ENCODE measurements at regions not wholly inside any gene's neighbourhood (a gene's known extent, or its start where the extent isn't known, plus 50 kb on each side); places are given as distances from the start of the nearest gene placed in this dataset.

DNA sequence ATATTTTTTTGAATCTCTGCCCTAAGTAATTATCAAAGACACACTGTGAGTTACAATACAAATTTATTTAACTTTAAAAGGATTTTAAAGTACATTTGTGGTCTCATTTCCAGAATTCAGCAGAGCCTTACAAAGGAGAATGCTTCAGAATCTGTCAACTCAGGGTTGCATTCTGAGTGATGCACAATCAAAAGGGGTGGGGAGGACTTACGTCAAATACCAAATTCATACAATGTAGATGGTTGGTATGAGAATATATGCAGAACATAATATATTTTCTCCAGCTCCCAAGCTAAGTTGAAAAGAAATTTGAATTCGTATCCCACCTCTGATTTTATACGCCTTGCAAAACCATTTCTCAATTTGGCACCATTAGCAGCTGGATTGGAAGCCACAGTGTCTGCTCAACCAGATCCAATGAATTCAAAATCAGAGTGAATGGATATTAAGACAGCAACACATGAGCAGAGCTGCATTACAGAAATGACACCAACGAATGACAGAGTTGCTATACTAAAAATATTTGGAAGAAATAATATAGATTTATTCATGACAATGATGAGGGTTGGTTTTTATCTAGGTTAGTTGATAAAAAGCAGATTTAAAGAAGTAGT lies 110.4 kb upstream of the CFAP20DC start:
- intact Hi-C loops (cut with micrococcal nuclease) = no loop called here

DNA sequence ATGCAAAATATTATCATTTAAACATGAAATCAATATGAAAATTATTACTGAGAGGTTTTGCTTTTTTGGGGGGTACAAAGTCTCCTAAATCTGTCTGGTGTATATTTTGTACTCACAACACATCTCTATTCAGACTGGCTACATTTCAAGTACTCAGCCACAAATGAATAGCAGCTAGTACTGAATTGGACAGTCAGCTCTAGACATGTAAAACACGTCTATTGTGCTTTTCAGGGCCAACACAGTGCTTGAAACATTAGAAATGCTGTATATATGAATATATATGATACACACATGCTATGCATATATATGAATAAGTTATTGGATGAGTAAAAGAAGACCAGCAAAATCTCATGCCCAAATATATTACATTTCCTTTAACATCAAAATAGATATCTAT lies 103.8 kb upstream of the CFAP20DC start:
- intact Hi-C loops (cut with micrococcal nuclease) = no loop called here

DNA sequence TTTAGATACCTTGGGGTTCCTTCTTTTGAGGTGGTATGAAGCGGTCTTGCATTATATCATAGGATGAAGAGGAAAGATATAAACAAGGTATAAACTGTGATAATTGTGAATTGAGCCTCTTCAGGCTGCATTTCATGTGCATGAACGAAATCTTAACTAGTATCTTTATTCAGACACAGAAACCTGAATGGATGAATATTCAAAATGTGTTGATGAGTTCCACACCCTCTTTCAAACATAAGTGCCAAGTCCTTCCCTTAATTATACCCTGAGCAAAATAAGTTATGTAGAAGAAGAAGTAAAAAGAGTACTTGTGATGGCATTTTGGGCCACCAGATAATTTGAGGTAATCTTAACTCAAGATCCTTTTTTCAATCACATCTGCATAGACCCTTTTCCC lies 103.1 kb upstream of the CFAP20DC start:
- intact Hi-C loops (cut with micrococcal nuclease) = no loop called here

DNA sequence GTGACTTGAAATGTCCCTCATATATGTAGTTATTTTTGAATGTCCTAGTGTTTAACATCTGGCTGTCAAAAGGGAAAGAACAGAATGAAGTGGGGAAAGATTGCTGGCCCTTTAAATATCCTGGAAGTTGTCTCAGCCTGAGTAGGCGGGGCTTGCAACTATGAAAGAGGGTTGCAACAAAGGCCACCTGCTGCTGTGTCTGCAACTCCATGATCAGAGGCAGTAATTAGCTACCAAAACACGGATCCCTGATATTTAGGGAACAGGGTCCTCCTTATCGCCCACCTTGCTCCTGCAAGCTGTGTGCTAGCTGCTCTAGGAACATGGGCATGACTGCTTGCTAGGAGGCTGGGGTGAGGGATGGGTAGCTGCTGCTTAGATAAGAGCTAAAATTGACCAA lies 100.2 kb upstream of the CFAP20DC start:
- intact Hi-C loops (cut with micrococcal nuclease) = no loop called here

DNA sequence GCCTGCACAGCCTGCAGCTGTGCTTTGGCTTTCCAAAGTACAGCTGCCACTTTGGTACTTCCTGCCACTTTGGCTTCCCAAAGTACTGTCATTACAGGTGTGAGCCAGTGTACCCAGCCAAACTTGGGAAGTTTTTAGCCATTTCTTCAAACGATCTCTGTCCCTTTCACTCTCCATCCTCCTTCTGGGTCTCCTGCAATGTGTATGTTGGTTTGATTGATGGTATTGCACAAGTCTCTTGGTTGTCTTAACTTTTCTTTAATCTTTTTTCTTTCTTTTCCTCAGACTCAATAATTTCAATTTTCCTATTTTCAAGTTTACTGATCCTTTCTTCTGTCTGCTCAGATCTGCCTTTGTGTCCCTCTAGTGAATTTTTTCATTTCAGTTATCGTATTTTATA lies 99.3 kb upstream of the CFAP20DC start:
- intact Hi-C loops (cut with micrococcal nuclease) = no loop called here

DNA sequence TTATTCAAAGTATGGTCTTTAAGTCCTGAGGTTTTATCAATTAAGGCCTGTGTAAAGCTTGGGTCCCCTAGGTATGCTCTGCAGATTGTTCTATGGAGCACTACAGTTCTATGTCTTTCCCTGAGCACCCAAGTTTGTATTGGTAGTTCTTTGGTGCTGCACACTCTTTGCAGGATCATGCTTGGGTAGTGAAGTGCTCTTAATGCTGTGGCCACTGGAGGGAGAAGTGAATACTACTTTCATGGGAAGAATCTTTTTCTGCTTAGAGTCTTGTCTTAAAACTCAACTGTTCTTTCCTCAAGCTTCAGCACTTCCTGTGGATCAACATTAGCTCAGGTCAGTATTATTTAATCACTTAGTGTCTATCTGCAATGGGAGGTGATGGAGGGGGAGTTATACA lies 93.6 kb upstream of the CFAP20DC start:
- intact Hi-C loops (cut with micrococcal nuclease) = no loop called here

DNA sequence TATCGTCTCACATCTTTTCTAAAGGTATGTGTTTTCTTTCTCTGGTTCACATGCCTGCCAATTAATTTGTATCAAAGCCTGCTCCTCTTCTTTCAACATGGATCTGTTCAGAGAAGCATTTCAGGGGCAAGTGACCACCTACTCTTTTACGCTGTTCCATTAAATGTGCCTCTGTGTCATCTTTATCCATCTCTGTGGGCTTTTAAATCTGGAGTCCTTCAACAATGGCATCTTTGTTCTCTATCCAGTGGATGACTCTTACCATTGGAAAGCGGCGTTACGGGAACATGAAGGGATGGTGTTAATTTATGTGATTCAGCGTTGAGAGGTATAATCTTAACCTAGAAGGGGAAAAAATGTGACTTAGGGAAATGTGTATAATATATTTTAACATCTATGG lies 92.7 kb upstream of the CFAP20DC start:
- intact Hi-C loops (cut with micrococcal nuclease) = no loop called here

DNA sequence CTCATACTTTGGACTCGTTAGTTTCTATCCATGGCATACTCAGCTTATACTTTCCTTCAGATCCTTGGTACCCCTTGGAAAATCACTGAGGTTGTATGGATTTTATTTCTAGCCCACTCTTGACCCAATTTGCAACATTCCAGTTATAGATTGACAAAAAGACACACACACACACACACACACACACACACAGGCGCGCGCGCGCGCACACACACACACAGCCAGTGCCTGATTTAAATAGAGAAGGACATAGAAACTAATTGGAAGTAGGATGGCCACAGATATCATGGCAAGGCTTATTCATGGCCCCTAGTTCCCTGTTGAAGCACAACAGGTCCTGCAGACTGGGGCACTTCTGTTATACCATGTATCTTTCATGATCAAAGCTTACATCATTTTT lies 89.1 kb upstream of the CFAP20DC start:
- intact Hi-C loops (cut with micrococcal nuclease) = no loop called here

DNA sequence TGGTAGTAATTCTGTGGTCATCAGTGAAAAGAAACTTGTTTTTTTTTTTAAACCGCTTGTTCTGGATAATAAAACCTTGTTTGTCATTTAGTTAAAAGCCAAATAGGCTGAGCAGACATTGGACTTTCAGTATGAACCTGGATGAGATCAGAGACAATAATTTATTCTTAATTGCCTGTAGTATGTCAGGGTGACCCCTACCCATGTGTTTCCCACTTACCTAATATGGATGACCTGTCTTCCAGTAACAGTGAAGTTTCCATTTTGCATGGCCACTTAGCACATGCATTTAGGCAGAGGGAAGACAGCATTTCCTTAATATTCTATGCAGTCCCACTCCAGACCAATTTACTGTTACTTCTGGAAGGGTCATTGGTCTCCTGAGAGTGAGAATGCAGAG lies 87.6 kb upstream of the CFAP20DC start:
- intact Hi-C loops (cut with micrococcal nuclease) = no loop called here

DNA sequence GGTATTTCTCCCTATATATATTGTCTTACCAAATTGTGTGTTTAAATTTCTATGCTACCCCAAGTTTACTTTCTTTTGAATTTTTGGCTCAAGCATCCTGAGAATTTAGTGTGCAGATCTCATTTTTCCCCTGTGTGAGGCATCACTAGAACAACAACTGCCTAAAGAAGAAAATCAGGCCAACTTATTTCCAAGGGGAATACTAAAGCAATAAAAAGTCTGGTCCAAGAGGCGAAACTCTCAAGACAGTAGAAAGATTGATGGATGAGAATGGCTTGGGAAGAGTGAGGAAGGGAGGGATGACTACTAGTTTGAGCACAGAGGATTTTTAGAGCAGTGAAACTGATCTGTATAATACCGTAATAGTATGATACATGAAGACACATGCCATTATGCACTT lies 86.3 kb upstream of the CFAP20DC start:
- intact Hi-C loops (cut with micrococcal nuclease) = no loop called here

DNA sequence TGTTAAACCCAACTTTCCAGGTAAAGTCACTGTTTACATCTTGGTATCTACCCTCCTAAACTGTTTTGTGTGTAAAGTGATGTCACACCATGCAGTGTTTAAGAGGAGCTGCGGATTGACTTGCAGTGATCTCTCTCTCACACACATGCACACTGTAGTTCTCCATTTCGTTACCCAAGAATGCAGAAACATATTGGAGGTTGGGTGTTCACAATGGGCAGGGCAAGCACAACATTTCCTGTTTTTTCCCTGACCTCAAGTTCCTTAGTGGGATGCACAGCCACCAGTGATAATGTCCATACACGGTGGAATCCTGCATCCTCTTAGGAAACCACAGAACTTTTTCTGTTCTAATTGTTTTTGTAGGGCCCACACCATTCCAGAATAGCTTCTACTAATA lies 85.3 kb upstream of the CFAP20DC start:
- intact Hi-C loops (cut with micrococcal nuclease) = no loop called here

DNA sequence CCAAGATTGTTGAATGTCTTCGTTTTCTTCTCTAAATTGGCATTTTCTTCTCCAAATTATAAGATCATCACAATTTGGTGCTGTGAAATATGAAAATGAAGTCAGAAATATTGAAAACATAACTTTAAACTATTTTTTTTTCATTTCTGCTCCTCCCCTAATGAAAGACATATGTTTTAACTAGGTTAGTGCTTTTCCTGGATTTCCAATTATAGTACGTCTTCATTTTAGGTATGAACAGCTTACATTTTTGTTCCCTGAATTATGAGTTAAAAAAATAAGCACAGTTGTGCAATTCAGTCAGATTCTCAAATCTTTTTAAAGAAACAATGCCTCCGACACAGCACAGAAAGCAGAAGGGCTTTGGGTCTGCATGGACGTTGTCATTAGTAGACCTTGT lies 83.5 kb upstream of the CFAP20DC start:
- intact Hi-C loops (cut with micrococcal nuclease) = no loop called here

DNA sequence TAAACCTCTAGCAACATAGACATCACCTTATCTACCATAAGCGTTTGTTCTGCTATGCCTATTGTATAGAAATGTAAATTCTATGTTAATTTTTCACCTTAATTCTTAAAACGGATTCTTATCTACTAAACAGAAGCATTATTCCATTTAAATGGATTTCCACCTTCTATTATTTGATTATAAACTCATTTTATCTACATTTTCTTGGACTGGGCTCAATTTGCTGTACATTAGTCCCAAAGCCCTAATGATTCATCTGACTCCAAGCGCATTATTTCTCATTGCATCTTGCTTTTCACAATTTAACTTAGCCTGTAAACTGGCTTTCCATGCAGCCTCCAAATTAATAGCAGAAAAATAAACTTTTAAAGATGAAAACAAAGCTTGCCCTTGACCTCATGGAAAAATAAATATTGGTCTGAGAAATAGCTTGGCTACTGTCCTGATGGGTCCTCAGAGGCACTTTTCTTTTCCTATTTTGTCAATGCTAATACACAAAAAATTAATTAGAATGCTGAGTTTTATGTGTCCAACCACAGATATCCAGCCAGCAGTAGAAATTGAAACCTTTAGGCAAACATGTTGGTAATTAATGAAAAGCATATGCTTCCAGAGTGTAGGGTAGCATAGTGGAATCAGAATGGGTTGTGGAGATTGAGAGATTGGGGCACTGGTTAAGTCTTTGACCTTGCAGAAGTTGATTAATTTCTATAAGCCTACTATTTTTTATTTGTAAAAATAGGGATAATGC lies 81.4 kb upstream of the CFAP20DC start:
- intact Hi-C loops (cut with micrococcal nuclease) = no loop called here

DNA sequence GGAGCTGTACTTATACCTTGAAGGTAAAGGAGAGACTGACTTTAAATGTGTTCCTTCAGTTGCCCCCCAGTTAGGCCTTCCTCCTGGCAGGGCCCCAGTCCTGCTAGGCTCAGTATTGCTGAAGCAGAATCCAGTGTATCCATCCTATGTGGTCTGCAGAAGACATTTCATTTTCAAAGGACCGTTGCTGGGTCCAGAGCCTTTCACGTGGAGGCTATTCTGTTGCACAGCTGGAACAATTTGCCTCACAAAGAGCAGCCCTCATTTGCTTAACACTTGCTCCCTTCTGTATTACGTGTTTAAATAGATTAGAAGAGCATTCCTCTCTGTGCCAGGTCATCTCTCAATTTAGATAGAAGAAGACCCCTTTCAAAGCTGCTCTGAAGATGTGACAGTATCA lies 78.9 kb upstream of the CFAP20DC start:
- intact Hi-C loops (cut with micrococcal nuclease) = no loop called here

DNA sequence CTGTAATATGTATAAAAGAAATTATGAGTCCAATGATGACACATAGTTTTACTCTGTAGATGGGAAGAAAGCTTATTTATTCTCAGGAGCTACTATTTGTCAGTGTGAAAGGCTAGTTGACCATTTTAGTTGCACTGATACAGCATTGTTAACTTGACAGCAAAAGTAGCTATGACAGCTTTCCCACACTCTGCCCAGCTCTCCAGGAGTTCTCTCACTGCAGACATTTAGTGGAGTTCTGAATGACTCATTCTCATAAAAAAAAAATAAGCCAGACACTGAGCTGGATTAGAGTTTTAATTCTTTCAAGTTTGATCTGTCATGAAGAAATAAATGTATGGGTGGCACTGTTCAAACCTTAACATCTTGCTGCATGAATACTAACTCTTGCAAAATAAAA lies 77.2 kb upstream of the CFAP20DC start:
- intact Hi-C loops (cut with micrococcal nuclease) = no loop called here

DNA sequence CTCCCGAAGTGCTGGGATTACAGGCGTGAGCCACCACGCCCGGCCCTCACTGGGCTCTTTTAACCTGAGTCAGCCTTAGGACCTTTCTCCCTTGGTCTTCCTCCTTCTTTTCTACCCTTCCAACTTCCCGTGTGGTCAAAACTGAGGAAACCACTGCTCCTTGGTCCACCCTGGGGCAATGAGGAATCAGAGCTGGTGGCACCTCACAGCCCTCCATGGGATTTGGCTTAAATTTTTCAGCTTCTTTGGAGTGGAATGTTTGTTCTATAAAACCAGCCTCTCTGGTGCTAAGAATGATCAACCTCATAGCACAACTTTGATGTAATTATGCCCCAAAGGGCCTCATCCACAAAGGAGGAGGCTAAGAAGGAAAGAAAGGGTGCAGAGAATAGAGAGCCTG lies 76.6 kb upstream of the CFAP20DC start:
- intact Hi-C loops (cut with micrococcal nuclease) = no loop called here

DNA sequence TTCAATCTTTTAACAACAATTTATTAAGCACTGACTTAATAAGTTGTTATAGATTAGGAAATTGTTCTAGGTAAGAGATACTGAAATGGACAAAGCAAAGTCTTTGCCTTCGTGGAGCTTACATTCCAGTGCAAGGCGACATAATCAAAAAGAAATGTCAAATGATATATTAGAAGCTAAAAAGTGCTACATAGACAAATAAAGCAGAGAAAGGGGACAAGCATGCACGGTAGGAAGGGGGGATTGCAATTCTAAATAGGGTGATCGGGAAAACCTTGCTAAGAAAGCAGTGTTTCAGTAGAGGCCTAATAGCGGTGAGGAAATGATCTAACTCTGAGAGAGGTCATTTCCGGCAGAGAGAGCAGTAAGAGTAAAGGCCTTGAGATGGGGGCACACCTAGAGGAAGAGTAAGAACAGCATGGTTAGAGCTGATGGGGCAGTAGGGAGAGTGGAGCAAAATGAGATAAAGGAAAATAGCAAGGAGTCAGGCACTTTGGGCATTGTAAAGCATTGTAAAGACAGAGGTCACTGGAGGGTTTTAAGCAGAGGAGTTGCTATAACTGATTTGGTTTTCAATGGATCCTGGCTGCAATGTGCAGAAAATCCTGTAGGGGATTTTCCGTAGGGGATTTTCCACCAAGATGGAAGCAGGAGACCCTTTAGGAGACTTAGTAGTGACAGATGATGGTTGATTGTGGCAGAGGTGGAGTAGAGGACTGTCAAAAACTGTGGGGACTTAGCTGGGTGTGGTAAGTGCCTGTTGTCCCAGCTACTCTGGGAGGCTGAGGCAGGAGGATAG lies 71.7 kb upstream of the CFAP20DC start:
- intact Hi-C loops (cut with micrococcal nuclease) = no loop called here

DNA sequence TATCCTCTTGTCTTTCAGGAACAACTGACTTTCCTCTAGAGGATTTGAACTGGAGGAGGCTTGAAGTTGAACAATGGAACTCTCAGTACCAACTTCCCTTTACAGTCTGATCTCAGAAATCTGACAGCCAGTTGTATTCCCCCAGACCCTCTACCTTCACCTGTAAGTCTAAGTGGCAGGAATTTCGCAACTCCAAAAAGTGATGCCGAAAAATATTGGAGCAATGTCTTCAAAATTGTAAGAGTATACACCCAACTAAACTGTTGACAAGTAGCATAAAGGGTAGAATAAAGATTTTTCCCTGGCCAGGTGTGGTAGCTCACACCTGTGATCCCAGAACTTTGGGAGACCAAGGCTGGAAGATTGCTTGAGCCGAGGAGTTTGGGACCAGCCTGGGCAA lies 69.1 kb upstream of the CFAP20DC start:
- intact Hi-C loops (cut with micrococcal nuclease) = no loop called here

DNA sequence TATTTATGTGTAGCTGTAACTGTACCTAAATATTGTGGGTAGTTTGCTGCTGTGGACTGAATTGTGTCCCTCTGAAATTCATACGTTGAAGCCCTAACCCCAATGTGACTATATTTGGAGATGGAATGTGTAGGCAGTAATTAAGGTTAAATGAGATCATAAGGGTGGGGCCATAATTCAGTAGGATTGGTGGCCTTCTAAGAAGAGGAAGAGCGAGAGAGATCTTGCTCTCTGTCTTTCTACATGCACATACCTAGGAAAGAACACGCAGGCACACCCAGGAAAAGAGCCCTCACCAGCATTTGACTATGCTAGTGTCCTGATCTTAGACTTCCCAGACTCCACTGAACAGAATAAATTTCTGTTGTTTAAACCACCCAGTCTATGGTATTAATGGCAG lies 67.6 kb upstream of the CFAP20DC start:
- intact Hi-C loops (cut with micrococcal nuclease) = no loop called here

DNA sequence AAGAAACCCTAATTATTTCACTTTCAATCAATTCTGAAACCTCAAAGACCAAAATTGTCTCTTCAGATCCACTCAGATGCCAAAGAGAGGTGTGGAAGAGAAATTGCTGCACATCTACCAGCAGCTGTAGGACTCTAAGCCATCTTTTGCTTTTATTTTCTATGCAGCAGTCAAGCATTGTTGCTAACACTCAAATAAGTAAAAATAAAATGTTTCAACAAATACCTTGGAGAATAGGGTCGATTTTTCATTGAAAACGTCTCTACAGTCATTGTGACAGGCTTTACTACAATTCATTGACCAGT lies 66.4 kb upstream of the CFAP20DC start:
- intact Hi-C loops (cut with micrococcal nuclease) = no loop called here

DNA sequence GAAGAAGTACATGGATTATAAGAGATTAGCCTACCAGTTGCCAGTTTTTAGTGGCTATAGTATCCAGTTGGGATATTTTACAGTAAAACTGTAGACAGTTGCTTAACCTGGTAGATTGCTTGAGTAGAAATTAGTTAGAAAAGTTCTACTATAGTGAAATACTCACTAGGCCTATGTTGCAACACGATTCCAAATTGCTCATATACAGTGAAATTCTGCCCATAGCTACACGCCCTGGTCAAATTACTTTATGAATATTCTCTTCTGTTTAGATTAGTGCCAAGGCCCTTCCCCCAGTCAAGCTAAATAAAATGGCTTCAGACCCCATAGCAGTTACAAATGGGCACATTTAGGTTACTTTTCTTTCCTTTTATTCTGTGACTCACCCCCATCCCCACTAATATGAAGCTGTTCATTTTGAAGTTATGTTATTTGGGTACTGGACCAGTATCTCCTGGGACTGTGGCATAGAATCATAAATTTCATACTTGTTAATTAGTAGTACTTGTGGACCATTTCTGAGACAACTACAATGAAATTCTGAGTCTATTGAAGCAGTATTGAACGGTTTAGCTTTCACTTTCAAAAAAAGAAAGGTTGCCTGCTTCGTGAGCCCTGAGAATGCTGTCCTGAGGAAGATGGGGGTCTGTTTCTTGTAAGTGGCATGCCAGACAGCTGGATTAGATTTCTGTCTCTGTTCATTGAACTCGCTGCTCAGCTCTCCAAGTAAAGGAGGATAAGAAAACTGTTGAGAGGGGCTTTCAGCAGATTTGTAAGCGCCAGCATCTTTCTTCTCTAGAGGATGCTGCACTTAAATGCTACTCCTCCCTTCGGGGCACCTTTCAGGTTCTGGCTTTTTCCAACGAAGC lies 65.8 kb upstream of the CFAP20DC start:
- intact Hi-C loops (cut with micrococcal nuclease) = no loop called here
